GM12873 (cell line): ENCODE measurements at regions not wholly inside any gene's neighbourhood (a gene's known extent, or its start where the extent isn't known, plus 50 kb on each side); places are given as distances from the start of the nearest gene placed in this dataset.

ENCODE experiments used
- CTCF ChIP-seq: IDR thresholded peaks from 2 replicates; pipeline ENCODE4 v1.5.1; 2012; ENCODE audit warnings: low read depth, mild to moderate bottlenecking, moderate library complexity, low read length, control low read depth; ENCODE audit not compliant: insufficient read depth; ENCODE audit errors: missing control alignments

GRCh38 chr7:51658684-51659083 lies 342.1 kb upstream of the COBL start:
- TF ChIP-seq CTCF, result no peak

- no peak for TF ChIP-seq CTCF
These were observed 331.3 kb upstream of the COBL start for GRCh38 chr7:51647931-51648351.

- TF ChIP-seq CTCF, result no peak
These were observed 330.9 kb upstream of the COBL start for GRCh38 chr7:51647486-51647885.

GRCh38 chr7:51645702-51646298 lies 329.2 kb upstream of the COBL start:
- no peak for TF ChIP-seq CTCF

- no peak for TF ChIP-seq CTCF
These were observed 328.6 kb upstream of the COBL start for GRCh38 chr7:51645255-51645654.

GRCh38 chr7:51644216-51644615 lies 327.6 kb upstream of the COBL start:
- no peak for TF ChIP-seq CTCF

GRCh38 chr7:51640841-51641240 lies 324.2 kb upstream of the COBL start:
- TF ChIP-seq CTCF, result no peak
